IMR-90 (cell line): ENCODE measurements at regions not wholly inside any gene's neighbourhood (a gene's known extent, or its start where the extent isn't known, plus 50 kb on each side); places are given as distances from the start of the nearest gene placed in this dataset.

Source experiments
- ATAC-seq: fragments of 200-7000 bp; cut with Tn5 transposase; 2 replicates; pipeline ENCODE4 v1.9.1; 2020; ENCODE audit warnings: low read depth, mild to moderate bottlenecking, moderate library complexity
- BruUV-seq: library from RNA; stranded (reverse); fragments of 400-500 nt; replicated peaks from 2 replicates; lab custom pipeline; 2021; lab: Mats Ljungman, UMichigan
- CTCF ChIA-PET: fragments of 300-600 bp; formaldehyde crosslinking; extraction: SDS; loops from one replicate; lab custom pipeline; 2021; ENCODE audit warnings: antibody characterized with exemption; lab: Yijun Ruan, JAX
- POLR2A ChIA-PET: fragments of 300-600 bp; sonication (Branson Sonifier 250); formaldehyde crosslinking; loops from one replicate; lab custom pipeline; 2022; ENCODE audit warnings: antibody characterized with exemption; ENCODE audit not compliant: unreplicated experiment; lab: Charles Lee
- DNase-seq: peaks from one replicate; pipeline ENCODE4 v3.0.0; 2013
- H2AFZ ChIP-seq: replicated peaks from 2 replicates; pipeline ENCODE3; 2013; ENCODE audit warnings: low read length, mild to moderate bottlenecking; ENCODE audit not compliant: poor library complexity
- H2AK5ac ChIP-seq: 2 replicates; pipeline ENCODE4 v1.6.1; 2013; ENCODE audit warnings: low read depth, low read length, inconsistent platforms
- H2AK9ac ChIP-seq: replicated peaks from 2 replicates; pipeline ENCODE3; 2013; ENCODE audit warnings: mild to moderate bottlenecking, low read depth, low read length, moderate library complexity; ENCODE audit not compliant: poor library complexity
- H2BK120ac ChIP-seq: 2 replicates; pipeline ENCODE4 v1.6.1; 2013; ENCODE audit warnings: low read depth, low read length, inconsistent platforms
- H2BK15ac ChIP-seq: 3 replicates; pipeline ENCODE4 v1.6.1; 2013; ENCODE audit warnings: low read depth, low read length, inconsistent platforms
- H2BK20ac ChIP-seq: 2 replicates; pipeline ENCODE4 v1.6.1; 2013; ENCODE audit warnings: low read depth, mild to moderate bottlenecking, inconsistent platforms, low read length, moderate library complexity
- H2BK5ac ChIP-seq: 2 replicates; pipeline ENCODE4 v1.6.1; 2013; ENCODE audit warnings: mild to moderate bottlenecking, low read depth, low read length, inconsistent platforms; ENCODE audit not compliant: poor library complexity, severe bottlenecking
- H3K14ac ChIP-seq: replicated peaks from 2 replicates; pipeline ENCODE4 v1.6.1; 2013; ENCODE audit warnings: low read depth, low read length, inconsistent platforms
- H3K18ac ChIP-seq: 2 replicates; pipeline ENCODE4 v1.6.1; 2013; ENCODE audit warnings: low read depth, low read length, control low read depth
- H3K23ac ChIP-seq: 2 replicates; pipeline ENCODE4 v1.6.1; 2013; ENCODE audit warnings: low read depth, low read length, inconsistent platforms
- H3K27ac ChIP-seq: 2 replicates; pipeline ENCODE4 v1.5.1; 2013; ENCODE audit warnings: mild to moderate bottlenecking, control low read depth, low read length; ENCODE audit not compliant: insufficient read depth
- H3K27me3 ChIP-seq: 2 replicates; pipeline ENCODE4 v1.6.1; 2013; ENCODE audit warnings: low read length; ENCODE audit not compliant: control insufficient read depth, insufficient read depth
- H3K36me3 ChIP-seq: 2 replicates; pipeline ENCODE4 v1.6.1; 2013; ENCODE audit warnings: low read length, mixed read lengths; ENCODE audit not compliant: control insufficient read depth, insufficient read depth
- H3K4ac ChIP-seq: 2 replicates; pipeline ENCODE4 v1.6.1; 2013; ENCODE audit warnings: low read depth, low read length, inconsistent platforms
- H3K4me1 ChIP-seq: 2 replicates; pipeline ENCODE4 v1.6.1; 2013; ENCODE audit warnings: low read length, mixed read lengths; ENCODE audit not compliant: control insufficient read depth, insufficient read depth
- H3K4me2 ChIP-seq: 2 replicates; pipeline ENCODE4 v1.6.1; 2013; ENCODE audit warnings: low read depth, mild to moderate bottlenecking, control low read depth, low read length, moderate library complexity
- H3K4me3 ChIP-seq: 2 replicates; pipeline ENCODE4 v1.5.1; 2013; ENCODE audit warnings: low read depth, mild to moderate bottlenecking, control low read depth, low read length, moderate library complexity; ENCODE audit not compliant: insufficient read depth
- H3K56ac ChIP-seq: 2 replicates; pipeline ENCODE4 v1.6.1; 2013; ENCODE audit warnings: low read length, inconsistent platforms; ENCODE audit not compliant: insufficient read depth; ENCODE audit errors: extremely low read depth
- H3K79me1 ChIP-seq, 2 experiments: 2 replicates each; pipeline ENCODE4 v1.6.1; 2013; ENCODE audit warnings: low read length in 2 of 2, inconsistent platforms in 1 of 2, low read depth in 1 of 2
- H3K9ac ChIP-seq: 2 replicates; pipeline ENCODE4 v1.6.1; 2013; ENCODE audit warnings: low read depth, low read length, control low read depth
- H3K9me1 ChIP-seq: 2 replicates; pipeline ENCODE4 v1.6.1; 2013; ENCODE audit warnings: low read length, inconsistent platforms; ENCODE audit not compliant: insufficient read depth
- H3K9me3 ChIP-seq: 2 replicates; pipeline ENCODE4 v1.6.1; 2013; ENCODE audit warnings: low read length; ENCODE audit not compliant: control insufficient read depth, insufficient read depth
- H4K20me1 ChIP-seq: 2 replicates; pipeline ENCODE4 v1.6.1; 2013; ENCODE audit warnings: low read length, inconsistent platforms; ENCODE audit not compliant: insufficient read depth
- H4K5ac ChIP-seq: 2 replicates; pipeline ENCODE4 v1.6.1; 2013; ENCODE audit warnings: mild to moderate bottlenecking, low read depth, low read length, control low read depth
- H4K8ac ChIP-seq, 2 experiments: 2 replicates each; pipeline ENCODE4 v1.6.1; 2013; ENCODE audit warnings: low read depth in 2 of 2, low read length in 2 of 2, control low read depth in 1 of 2, inconsistent platforms in 1 of 2
- H4K91ac ChIP-seq: 2 replicates; pipeline ENCODE4 v1.6.1; 2013; ENCODE audit warnings: low read depth, low read length, inconsistent platforms; ENCODE audit not compliant: insufficient read depth
- CEBPB ChIP-seq: IDR thresholded peaks from 2 replicates; pipeline ENCODE4 v1.6.1; 2012; ENCODE audit warnings: low read depth, low read length, improper control_type of control experiment
- FOS ChIP-seq: fragments of 150-350 bp; IDR thresholded peaks from 2 replicates; pipeline ENCODE4 v1.6.1; 2016; ENCODE audit warnings: low read depth, low read length
- MAFK ChIP-seq: IDR thresholded peaks from 2 replicates; pipeline ENCODE4 v1.6.1; 2012; ENCODE audit warnings: low read depth, low read length, improper control_type of control experiment
- POLR2A ChIP-seq: IDR thresholded peaks from 2 replicates; pipeline ENCODE4 v1.6.1; 2012; ENCODE audit warnings: mild to moderate bottlenecking, low read depth, low read length
- RFX5 ChIP-seq: IDR thresholded peaks from 2 replicates; pipeline ENCODE4 v1.8.0; 2012; ENCODE audit warnings: low read depth, mild to moderate bottlenecking, low read length, moderate library complexity
- WGBS, 2 experiments: methylation state at CpG; one replicate each; pipeline versions ENCODE4 v1.1.5 to v1.1.7; 2013; ENCODE audit warnings: missing lambda C conversion rate in 2 of 2; ENCODE audit not compliant: insufficient read length in 1 of 2; ENCODE audit errors: extremely low coverage in 2 of 2; 5-methylcytosine and 5-hydroxymethylcytosine counted together
- dilution Hi-C: fragments of 300-500 bp; cut with HindIII; formaldehyde crosslinking; loops from one replicate; pipeline ENCODE4 v1.14.3; 2018; ENCODE audit warnings: low sequenced_read_pairs; ENCODE audit not compliant: unreplicated experiment
- in situ Hi-C: fragments of 300-500 bp; cut with MboI; formaldehyde crosslinking; loops from 3 replicates; pipeline ENCODE4 v1.14.3; 2019; ENCODE audit warnings: low sequenced_read_pairs, inconsistent platforms, mixed read lengths
- intact Hi-C: fragments of 100-400 bp; cut with micrococcal nuclease; formaldehyde crosslinking; loops from 2 replicates; pipeline ENCODE4 v1.10.0; 2022

DNA sequence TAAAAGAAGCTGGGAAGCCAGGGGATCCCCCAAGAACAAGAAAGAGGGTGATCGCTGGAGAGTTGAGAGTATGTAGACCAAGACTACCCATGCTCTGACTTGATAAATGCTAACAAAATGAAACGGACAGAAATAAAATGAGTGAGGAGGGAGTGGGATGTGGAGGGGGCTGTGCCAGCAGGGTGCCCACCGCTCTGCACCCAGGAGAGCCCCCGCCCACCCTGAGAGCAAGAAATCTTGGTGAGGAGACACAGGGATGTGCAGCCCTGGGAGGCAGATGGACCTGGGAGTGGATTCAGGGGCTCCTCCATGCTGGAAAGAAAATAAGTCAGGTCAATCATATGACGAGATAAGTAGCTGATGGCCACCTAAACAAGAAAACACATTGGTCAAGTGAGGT, 590.9 kb downstream of the AJAP1 start:
- ChIA-PET POLR2A (no interaction called here), CTCF (no interaction called here)
- no TSS peak for BruUV-seq
- H3K4me2 ChIP-seq = no peak overlapping the region
- H4K8ac ChIP-seq = no peak overlapping the region
- no peak for TF ChIP-seq POLR2A
- no peak for TF ChIP-seq FOS
- TF ChIP-seq MAFK = no peak
- TF ChIP-seq CEBPB = no peak
- TF ChIP-seq RFX5 = no peak
- H3K27me3 ChIP-seq = no peaks in the 10 kb centered on the region
- in situ Hi-C loops (no loop called here), dilution Hi-C loops (no loop called here), intact Hi-C loops (no loop called here)
- H3K9me1 ChIP-seq = no peaks in the 10 kb centered on the region
- no peak overlapping the region for H3K9ac ChIP-seq
- H3K14ac ChIP-seq = no peak overlapping the region
- H3K4me1 ChIP-seq = no peaks in the 10 kb centered on the region
- no peak overlapping the region for H3K4ac ChIP-seq
- no peak overlapping the region for H3K56ac ChIP-seq
- no peak overlapping the region for H2AFZ ChIP-seq
- H2BK120ac ChIP-seq = no peak overlapping the region
- H2AK5ac ChIP-seq = no peak overlapping the region
- no peak overlapping the region for H3K4me3 ChIP-seq
- WGBS, 2 experiments = 39% methylated on average over 2 of the region's 5 CpGs; no CpG with 5 or more reads in 1 of the 2 experiments
- H3K27ac ChIP-seq = no peak overlapping the region
- no peak overlapping the region for H2BK20ac ChIP-seq
- DNase-seq = no peak
- no peak for ATAC-seq
- no peak overlapping the region for H2BK15ac ChIP-seq
- no peak overlapping the region for H3K23ac ChIP-seq
- H3K36me3 ChIP-seq = no peaks in the 10 kb centered on the region
- H4K20me1 ChIP-seq = no peaks in the 10 kb centered on the region
- no peaks in the 10 kb centered on the region for H3K79me1 ChIP-seq
- no peak overlapping the region for H2BK5ac ChIP-seq
- no peak overlapping the region for H2AK9ac ChIP-seq
- peaks cover 38% of the 10 kb centered on the region for H3K9me3 ChIP-seq
- no peak overlapping the region for H4K5ac ChIP-seq
- H3K18ac ChIP-seq = no peak overlapping the region
- H4K91ac ChIP-seq = no peak overlapping the region
